Heart right ventricle (tissue), 16 donors: ENCODE measurements at regions not wholly inside any gene's neighbourhood (a gene's known extent, or its start where the extent isn't known, plus 50 kb on each side); places are given as distances from the start of the nearest gene placed in this dataset.

Source experiments
- ATAC-seq, 8 donors: fragments of 200-7000 bp; cut with Tn5 transposase; one replicate each; pipeline ENCODE4 v1.9.1; 2020; ENCODE audit warnings: mild to moderate bottlenecking in 8 of 8, moderate library complexity in 8 of 8, moderate number of reproducible peaks in 1 of 8
- DNase-seq, 2 donors: peaks; one replicate each; pipeline ENCODE4 v3.0.0-alpha.2; 2020
- H3K27ac ChIP-seq, 10 donors: fragments of 200-600 bp; sonication (generic) in 2 of 10; one replicate each; pipeline versions ENCODE4 v1.5.0 to v1.8.0; 2020 to 2022; ENCODE audit warnings: mild to moderate bottlenecking in 3 of 10
- H3K27me3 ChIP-seq, 7 donors: fragments of 200-600 bp; one replicate each; pipeline ENCODE4 v1.8.0; 2021 to 2022; ENCODE audit warnings: mild to moderate bottlenecking in 2 of 7
- H3K36me3 ChIP-seq, 9 donors: fragments of 200-600 bp; sonication (generic) in 1 of 9; one replicate each; pipeline versions ENCODE4 v1.5.0 to v1.8.0; 2020 to 2022; ENCODE audit warnings: mild to moderate bottlenecking in 2 of 9
- H3K4me1 ChIP-seq, 9 donors: fragments of 200-600 bp; sonication (generic) in 1 of 9; one replicate each; pipeline versions ENCODE4 v1.5.0 to v1.8.0; 2020 to 2022; ENCODE audit warnings: mild to moderate bottlenecking in 4 of 9
- H3K4me3 ChIP-seq, 10 donors: fragments of 200-600 bp; sonication (generic) in 2 of 10; one replicate each; pipeline versions ENCODE4 v1.5.0 to v1.8.0; 2020 to 2022; ENCODE audit warnings: mild to moderate bottlenecking in 7 of 10, moderate library complexity in 2 of 10
- H3K9me3 ChIP-seq, 11 donors: fragments of 200-600 bp in 10 of 11; sonication (generic) in 2 of 11; one replicate each; pipeline versions ENCODE4 v1.5.0 to v1.8.0; 2013 to 2022; ENCODE audit warnings: mild to moderate bottlenecking in 2 of 11, control low read depth in 1 of 11, moderate library complexity in 1 of 11
- WGBS, 2 donors: extraction: QIAGEN DNeasy Blood & Tissue Kit; methylation state at CpG; one replicate each; pipeline ENCODE4 v1.1.7; 2013; ENCODE audit warnings: inconsistent platforms in 1 of 2; 5-methylcytosine and 5-hydroxymethylcytosine counted together
- intact Hi-C, 10 donors: fragments of 100-400 bp; cut with DNase I; formaldehyde crosslinking; loops; one replicate each; pipeline versions ENCODE4 v1.11.1 to v1.14.2; 2022
- TF ChIP-seq, protein P1 (sequence below), 9 donors: fragments of 200-600 bp; sonication (generic) in 2 of 9; IDR thresholded peaks; one replicate each; pipeline versions ENCODE4 v1.5.0 to v1.8.0; 2021 to 2022; ENCODE audit warnings: antibody characterized with exemption in 9 of 9, mild to moderate bottlenecking in 5 of 9, moderate library complexity in 1 of 9
- donor health status: Arrhythmogenic right ventricular cardiomyopathy.
- donor health status: ischemic (EF 13 %, LVEDD 7.1; RV severe dilation, severe dysfunction).
- donor health status: healthy with polysubstance abuse.
- donor health status: DM: no; HTN: yes; CAD: no.
- donor health status: DM: no; HTN: no; CAD: no.
- donor health status: ischemic (EF 25% LVEDD 6.9; RV normal size, moderate dysfunction).
- donor health status: ischemic (EF 25% LVEDD 5.7; RV mildly dilated, moderate dysfunction).
- donor health status: healthy.
- donor health status: DM: yes; HTN: yes; CAD: no.
- donor health status: Ischemic cardiomyopathy.
- donor health status: ischemic (EF 35%, LVEDD 5.7; RV mildly dilated, moderate dysfunction).
- donor health status: nonischemic (EF 11% LVEDD 7.7; RV severe dilation, severe dysfunction).
- donor health status: DM: yes; HTN: yes; CAD: no.
- donor health status: PGD.
- donor health status: ischemic (EF 29% LVEDD 5.4; RV normal size, mild dysfunction).
- donor health status: nonischemic (EF 23%, LVEDD 6.1; RV moderate dilation, normal function).

GRCh38 chr11:25615069-25615468 lies 716.9 kb upstream of the ANO3 start:
- no peak overlapping the region for H3K4me3 ChIP-seq
- 46 to 75% methylated on average over 2 of the region's 2 CpGs for whole genome bisulfite sequencing, 2 donors
- peaks cover 0 to 16% (median 0%) of the 10 kb centered on the region in 11 donors for H3K9me3 ChIP-seq
- peaks cover 0 to 5% (median 0%) of the 10 kb centered on the region in 9 donors for H3K4me1 ChIP-seq
- intact Hi-C loops: no loop called here
- TF ChIP-seq, protein P1, sequence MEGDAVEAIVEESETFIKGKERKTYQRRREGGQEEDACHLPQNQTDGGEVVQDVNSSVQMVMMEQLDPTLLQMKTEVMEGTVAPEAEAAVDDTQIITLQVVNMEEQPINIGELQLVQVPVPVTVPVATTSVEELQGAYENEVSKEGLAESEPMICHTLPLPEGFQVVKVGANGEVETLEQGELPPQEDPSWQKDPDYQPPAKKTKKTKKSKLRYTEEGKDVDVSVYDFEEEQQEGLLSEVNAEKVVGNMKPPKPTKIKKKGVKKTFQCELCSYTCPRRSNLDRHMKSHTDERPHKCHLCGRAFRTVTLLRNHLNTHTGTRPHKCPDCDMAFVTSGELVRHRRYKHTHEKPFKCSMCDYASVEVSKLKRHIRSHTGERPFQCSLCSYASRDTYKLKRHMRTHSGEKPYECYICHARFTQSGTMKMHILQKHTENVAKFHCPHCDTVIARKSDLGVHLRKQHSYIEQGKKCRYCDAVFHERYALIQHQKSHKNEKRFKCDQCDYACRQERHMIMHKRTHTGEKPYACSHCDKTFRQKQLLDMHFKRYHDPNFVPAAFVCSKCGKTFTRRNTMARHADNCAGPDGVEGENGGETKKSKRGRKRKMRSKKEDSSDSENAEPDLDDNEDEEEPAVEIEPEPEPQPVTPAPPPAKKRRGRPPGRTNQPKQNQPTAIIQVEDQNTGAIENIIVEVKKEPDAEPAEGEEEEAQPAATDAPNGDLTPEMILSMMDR (IDR thresholded peaks at IDR 0.05): no peak
- DNase-seq (no peak), ATAC-seq (no peak)
- no peak overlapping the region for H3K27ac ChIP-seq
- no peaks in the 10 kb centered on the region for H3K36me3 ChIP-seq
- no peaks in the 10 kb centered on the region for H3K27me3 ChIP-seq

DNA sequence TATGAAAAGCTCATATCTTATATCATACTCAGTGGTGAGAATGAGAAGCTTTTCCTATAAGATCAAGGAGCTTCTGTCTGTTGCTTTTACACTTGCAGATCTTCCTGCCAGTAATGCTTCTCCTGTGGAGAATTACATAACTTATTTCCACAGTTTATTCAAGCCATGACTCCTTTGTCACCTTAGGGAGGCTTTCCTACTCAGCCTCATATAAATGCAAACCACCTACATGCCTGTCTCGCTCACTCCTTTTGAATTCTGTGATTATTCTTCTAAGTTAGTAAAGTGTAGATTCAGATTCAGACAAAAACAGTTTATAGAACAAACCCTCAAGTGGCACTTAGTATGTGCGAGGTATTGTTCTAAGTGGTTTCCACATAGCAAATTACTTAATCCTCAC lies 716.1 kb upstream of the ANO3 start:
- DNase-seq: no peak
- no peak for ATAC-seq
- 78 to 85% methylated on average over 2 of the region's 2 CpGs for WGBS, 2 donors
- Histone ChIP-seq H3K4me1 (peaks cover 0 to 5% (median 0%) of the 10 kb centered on the region in 9 donors), H3K27ac (no peak overlapping the region), H3K36me3 (no peaks in the 10 kb centered on the region), H3K27me3 (no peaks in the 10 kb centered on the region), H3K9me3 (peaks cover 0 to 13% (median 0%) of the 10 kb centered on the region in 11 donors), H3K4me3 (no peak overlapping the region)
- TF ChIP-seq, protein P1 (IDR thresholded peaks at IDR 0.05): no peak
- intact Hi-C loops: no loop called here

DNA sequence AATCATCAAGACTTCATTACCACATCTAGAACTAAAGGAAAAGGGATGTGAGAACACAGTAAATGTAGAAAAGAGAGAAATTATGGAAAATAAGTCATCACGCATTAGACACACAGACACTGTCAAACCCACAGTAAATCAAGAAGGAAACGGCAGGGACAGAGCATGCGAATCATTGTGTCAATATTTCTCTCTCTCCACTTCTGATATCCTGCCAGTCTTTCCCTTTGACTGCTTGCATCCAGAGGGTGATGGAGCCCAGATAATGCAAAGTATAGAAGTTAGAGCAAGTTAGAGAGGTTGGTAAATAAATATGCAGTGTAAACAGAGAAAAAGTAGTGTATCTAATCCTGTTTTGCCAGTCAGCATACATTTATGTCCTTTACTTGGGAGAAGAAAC lies 706.8 kb upstream of the ANO3 start:
- no peaks in the 10 kb centered on the region for H3K27me3 ChIP-seq
- intact Hi-C loops: no loop called here
- no peak for DNase-seq
- H3K4me1 ChIP-seq: no peaks in the 10 kb centered on the region
- no peak overlapping the region for H3K4me3 ChIP-seq
- 86 to 89% methylated on average over 3 of the region's 3 CpGs for WGBS, 2 donors
- TF ChIP-seq, protein P1 (IDR thresholded peaks at IDR 0.05): no peak
- H3K27ac ChIP-seq: no peak overlapping the region
- ATAC-seq: no peak
- H3K36me3 ChIP-seq: no peaks in the 10 kb centered on the region
- H3K9me3 ChIP-seq: peaks cover 0 to 6% (median 0%) of the 10 kb centered on the region in 11 donors

GRCh38 chr11:25628030-25628429 lies 703.9 kb upstream of the ANO3 start:
- no peak for ATAC-seq
- DNase-seq: no peak
- no peak overlapping the region for H3K4me3 ChIP-seq
- TF ChIP-seq, protein P1 (IDR thresholded peaks at IDR 0.05): no peak
- no peak overlapping the region for H3K27ac ChIP-seq
- WGBS, 2 donors: 64 to 85% methylated on average over 5 of the region's 5 CpGs
- intact Hi-C loops: no loop called here
- H3K4me1 ChIP-seq: no peaks in the 10 kb centered on the region
- H3K9me3 ChIP-seq: peaks cover 0 to 2% (median 0%) of the 10 kb centered on the region in 11 donors
- H3K36me3 ChIP-seq: no peaks in the 10 kb centered on the region
- no peaks in the 10 kb centered on the region for H3K27me3 ChIP-seq
